Inflammatory macrophage (primary cell): ENCODE measurements at regions not wholly inside any gene's neighbourhood (a gene's known extent, or its start where the extent isn't known, plus 50 kb on each side); places are given as distances from the start of the nearest gene placed in this dataset.

Experiments used
- DNase-seq, 2 donors: peaks; one replicate each; pipeline ENCODE4 v3.0.0-alpha.2; 2020 to 2022

DNA sequence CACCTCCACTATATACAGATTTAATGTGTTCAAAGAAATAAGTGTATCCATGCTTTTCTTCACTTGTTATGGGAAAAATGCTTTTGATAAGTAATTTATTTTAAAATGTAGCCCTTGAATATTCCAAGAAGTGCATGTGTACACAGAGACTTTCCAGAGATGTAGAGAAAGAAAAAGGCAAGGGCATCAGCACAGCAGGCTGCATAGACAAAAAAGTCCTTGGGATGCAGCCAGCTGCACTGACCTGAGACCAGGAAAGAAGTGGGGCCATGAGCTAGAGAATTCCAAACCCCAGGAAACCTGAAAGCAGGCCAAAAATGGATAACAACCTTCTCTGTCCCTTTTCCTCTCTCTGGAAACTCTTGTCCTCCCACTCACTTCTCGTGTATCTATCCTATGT, 51.6 kb upstream of the PRDM8 start:
- no peak for DNase-seq

DNA sequence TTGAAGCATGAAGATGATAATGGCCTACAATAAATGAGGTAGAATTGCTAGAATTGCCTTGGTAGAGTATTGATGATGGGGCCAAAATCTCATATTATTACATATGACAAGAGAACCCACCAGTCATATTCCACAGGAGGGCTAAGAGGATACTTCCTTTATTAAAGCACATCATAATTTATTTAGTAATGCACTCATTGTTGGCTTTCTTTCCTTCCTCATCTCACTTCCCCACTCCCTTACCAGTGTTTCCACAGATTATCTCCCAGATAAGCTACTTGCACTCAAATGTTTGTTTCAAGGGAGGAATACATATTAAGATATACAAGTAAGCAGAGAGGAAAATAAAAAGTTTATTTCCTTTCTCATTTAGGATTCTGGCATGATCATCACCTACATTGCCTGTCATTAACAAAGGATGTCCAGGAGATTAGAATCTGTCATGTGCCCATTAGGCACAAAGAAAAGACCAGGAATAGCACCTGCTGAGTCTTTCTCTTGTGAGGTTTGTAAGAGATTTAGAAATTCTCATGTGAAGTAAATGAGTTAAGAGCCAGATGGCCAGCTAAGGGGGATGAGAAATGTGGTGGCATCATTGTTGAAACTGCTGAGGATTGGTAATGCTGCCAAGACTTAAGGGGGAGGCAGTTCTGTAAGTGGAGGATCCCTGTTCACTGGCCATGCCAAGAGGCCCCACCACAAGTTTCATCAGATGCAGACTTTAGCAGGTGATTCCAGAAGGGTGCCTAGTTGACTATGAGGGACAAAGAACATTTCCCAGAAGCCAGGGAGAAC, 52.4 kb upstream of the PRDM8 start:
- peak; percentile 32 to 54 for DNase-seq

GRCh38 chr4:80143307-80143679, 54.0 kb upstream of the PRDM8 start:
- no peak for DNase-seq

DNA sequence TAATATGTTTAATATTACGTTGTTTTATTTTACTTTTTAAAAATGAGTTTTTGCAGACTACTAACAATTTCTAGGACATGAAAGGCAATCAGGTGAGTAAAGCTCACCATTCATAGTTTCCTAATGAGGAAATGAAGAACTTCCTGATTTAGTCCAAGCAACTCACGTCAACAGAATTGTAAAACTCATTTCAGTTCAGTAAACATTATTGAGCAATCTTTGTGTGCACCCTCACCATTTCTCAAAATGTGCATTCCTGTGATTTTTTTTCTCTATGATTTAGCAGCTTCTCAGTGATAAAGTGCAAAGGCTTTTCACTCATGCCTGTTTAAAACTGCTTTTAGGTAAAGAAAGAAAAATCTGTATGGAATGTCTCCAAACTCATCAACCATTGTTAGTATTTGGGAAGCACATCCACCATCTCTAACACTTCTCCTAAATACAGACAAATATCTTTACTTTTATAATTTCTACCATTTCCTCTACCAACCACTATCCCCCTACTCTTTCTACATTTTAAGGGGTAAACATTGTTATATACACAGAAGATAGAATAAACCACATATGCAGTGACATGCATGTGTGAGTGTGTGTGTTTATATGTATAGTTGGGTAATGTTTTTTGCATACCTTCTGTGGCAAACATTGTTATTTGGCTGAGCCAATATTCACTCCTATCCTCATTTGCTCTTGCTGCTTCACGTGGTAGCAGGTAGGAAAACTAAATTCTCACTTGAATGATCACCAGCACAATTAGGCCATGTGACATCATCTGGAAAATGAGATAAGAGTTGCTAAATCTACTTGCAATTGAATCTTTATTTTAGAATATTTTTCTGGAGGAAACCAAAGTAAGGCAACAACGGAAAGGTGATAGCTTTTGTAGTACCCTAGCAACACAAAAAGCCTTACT, 54.7 kb upstream of the PRDM8 start:
- DNase-seq = peak; percentile 55 to 73

- DNase-seq = no peak
These were observed 55.8 kb upstream of the PRDM8 start for GRCh38 chr4:80141543-80141942.

- DNase-seq = peak; percentile 18
These were observed 57.1 kb upstream of the PRDM8 start for GRCh38 chr4:80140194-80140593.

GRCh38 chr4:80139671-80140070, 57.6 kb upstream of the PRDM8 start:
- peak in 1 of 2 donors; percentile 63 for DNase-seq

- DNase-seq = no peak
These were observed 58.5 kb upstream of the PRDM8 start for GRCh38 chr4:80138551-80139538.

GRCh38 chr4:80137631-80138030, 59.7 kb upstream of the PRDM8 start:
- no peak for DNase-seq

DNA sequence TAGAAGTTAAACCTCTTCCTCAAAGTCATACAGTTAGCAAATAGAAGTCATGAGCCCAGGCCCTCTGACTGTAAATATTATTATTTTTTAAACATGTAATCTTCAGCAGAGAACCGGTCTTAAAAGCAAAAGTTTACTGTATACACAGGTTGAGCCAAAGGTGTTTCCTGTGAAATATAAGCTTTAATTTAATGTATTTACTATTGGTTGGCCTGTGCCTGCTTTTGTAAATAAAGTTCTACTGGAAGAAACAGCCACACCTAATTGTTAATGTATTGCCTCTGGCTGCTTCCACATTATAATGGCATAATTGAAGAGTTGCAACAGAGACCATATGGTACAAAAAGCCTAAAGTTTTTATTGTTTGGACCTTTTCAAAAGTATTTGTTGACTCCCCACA, 61.0 kb upstream of the PRDM8 start:
- no peak for DNase-seq

GRCh38 chr4:80135702-80136058, 61.6 kb upstream of the PRDM8 start:
- no peak for DNase-seq

DNA sequence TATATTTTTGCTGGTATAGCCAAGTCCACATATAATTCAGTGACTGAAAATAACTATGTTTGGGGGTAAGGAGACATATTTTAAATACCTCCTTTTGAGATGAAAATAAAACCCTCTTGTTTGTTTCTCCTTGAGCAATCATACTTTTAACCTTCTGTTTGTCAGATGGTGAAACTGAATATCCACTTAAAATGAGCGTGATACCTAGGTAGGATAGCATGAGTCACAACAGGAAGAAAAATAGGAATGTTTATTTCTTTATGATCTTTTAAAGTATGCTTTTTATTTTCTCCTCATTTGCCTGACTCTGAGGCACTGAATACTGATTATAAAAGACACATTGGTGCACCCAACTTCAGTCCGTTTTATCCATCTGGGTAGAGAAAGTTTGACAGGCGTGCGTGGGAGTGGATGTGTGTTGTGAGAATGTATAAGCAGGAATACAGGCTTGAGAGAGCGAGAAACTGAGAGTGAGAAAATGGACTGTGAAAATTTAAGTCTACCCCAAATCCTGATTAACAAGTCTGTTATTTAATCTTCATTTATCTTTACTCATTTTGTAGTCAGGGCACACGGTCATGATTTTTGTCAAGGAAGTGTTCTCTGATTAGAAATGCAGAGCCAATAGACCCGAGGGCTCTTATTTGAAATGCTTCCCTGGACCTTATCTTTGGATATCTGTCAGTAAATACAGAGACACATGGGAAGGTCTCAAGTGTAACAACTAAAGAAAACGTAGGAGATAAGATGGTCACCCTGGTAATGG, 62.1 kb upstream of the ANTXR2 start:
- DNase-seq = no peak

GRCh38 chr4:80133240-80133783, 60.3 kb upstream of the ANTXR2 start:
- DNase-seq = no peak

DNA sequence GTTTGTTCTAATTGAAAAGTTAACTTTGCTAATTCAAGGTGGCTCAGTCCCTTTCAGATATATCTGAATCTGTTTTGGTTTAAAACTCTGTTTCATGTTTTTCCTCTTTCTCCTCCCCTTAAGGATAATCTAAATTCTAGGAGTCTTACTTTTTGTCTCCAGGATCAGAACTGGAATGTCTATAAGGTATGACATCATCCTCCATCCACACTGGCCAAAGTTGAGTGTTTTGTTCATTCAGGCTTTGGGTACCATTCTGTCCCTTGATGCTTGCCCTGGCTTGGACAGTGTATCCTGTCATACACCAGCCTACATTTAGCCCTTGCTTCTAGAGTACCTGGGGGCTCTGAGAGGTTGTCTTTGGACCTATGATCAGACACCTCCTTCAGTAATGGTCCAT, 56.8 kb upstream of the ANTXR2 start:
- DNase-seq = no peak

DNA sequence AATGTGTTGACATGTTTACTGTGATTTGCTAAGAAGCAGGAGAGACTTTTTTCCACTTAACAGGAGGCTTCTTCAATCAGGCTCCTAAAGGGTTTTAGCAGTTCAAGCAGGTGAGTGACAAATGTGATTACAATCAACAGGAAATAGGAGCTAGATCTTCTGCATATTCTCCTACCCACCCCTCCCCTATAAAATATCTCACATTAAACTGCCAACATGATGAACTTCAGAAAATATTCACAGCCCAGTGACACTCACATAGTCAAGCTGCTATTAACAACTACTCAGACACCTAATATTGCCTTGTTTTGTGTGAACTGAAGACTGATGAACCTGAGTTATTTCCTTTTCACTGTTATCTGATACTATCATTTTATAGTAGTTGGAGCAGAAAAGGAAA, 55.9 kb upstream of the ANTXR2 start:
- DNase-seq = no peak

GRCh38 chr4:80127870-80128419, 54.9 kb upstream of the ANTXR2 start:
- no peak for DNase-seq

GRCh38 chr4:80126435-80126834, 53.4 kb upstream of the ANTXR2 start:
- DNase-seq = no peak

DNA sequence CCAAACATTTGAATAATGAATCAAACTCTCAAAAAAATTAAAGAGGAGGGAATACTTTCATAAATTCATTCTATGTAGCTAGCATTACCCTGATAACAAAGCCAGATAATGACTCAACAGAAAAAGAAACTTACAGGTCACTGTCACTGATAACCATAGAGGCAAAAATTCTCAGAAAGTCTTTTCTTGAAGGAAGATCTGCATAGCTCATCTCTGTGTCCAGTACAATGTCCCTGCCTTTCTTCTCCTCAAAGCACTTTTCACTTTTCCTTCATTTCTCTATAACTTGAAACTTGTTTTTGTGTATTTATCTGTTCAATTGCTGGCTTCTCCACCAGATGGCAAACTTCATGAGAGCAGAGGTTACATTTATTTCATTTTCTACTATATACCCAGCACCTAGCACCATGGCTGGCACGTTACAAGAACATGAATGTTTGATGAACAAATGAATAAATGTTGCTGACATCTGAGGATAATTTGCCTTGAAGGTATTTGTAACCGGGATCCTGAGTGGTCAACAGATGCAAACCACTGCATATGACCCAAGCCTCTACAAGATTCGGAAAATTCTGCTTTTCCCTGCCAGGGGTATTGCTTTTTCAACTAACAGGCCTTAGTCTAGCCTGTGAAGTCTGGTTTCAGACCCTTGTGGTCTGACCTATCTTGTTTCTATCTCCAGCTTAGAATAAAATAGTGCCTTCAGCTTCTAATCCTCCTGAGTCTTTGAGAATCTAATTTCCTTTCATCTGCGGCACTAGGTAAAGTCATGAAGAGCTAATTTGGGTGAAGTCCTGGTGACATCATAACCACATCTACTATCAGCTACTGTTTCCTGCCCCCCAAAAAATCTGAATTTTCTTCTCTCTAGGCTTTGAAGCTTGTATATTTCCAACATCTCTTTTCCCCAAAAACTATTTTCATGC, 52.5 kb upstream of the ANTXR2 start:
- DNase-seq = no peak

DNA sequence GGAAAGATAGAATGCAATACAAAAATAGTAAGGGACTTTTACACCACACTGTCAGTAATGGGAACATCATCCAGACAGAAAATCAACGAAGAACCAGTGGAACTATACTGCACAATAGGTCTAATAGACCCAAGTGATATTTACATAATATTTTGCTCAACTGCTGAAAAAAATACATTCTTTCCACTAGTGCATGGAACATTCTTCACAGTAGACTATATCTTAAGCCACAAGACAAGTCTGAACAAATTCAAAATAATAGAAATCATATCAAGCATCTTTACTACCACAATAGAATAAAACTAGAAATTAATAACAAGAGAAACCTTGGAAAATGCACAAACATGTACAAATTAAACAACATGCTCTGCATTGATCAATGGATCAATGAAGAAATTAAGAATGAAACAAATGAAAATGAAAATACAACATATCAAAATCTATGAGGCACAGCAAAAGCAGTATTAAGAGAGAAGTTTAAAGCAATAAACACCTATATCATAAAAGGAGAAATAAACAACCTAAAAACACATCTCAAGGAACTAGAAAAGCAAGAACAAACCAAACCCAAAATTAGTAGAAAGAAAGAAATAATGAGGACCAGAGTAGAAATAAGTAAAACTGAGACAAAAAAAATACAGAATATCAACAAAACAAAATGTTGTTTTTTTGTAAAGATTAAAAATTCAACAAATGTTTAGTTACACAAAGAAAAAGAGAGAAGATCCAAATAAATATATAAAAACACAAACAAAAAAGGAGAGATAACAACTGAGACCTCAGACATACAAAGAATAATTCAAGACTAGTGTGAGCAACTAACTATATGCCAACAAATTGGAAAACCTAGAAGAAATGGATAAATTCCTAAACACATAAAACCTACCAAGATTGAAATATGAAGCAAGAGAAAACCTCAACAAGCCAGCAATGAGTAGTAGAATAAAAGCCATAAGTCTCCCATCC, 51.5 kb upstream of the ANTXR2 start:
- DNase-seq = no peak
